KMS-11 (cell line): ENCODE measurements at regions not wholly inside any gene's neighbourhood (a gene's known extent, or its start where the extent isn't known, plus 50 kb on each side); places are given as distances from the start of the nearest gene placed in this dataset.

Source experiments
- H2AFZ ChIP-seq: fragments of 200-600 bp; sonication (generic); 2 replicates; pipeline ENCODE4 v1.6.1; 2016; ENCODE audit warnings: antibody characterized with exemption, mixed run types, low read depth
- H3K27ac ChIP-seq: fragments of 200-600 bp; sonication (generic); 2 replicates; pipeline ENCODE4 v1.6.1; 2016; ENCODE audit warnings: mild to moderate bottlenecking, mixed run types
- H3K27me3 ChIP-seq: fragments of 200-600 bp; sonication (generic); 2 replicates; pipeline ENCODE4 v1.6.1; 2017; ENCODE audit warnings: mild to moderate bottlenecking, low read depth, mixed run types, moderate library complexity; ENCODE audit not compliant: insufficient read depth
- H3K36me3 ChIP-seq: fragments of 200-600 bp; sonication (generic); 2 replicates; pipeline ENCODE4 v1.6.1; 2017; ENCODE audit warnings: mild to moderate bottlenecking, mixed run types; ENCODE audit not compliant: insufficient read depth
- H3K4me1 ChIP-seq: fragments of 200-600 bp; sonication (generic); 2 replicates; pipeline ENCODE4 v1.6.1; 2016; ENCODE audit warnings: mild to moderate bottlenecking, low read depth, mixed run types; ENCODE audit not compliant: poor library complexity, severe bottlenecking
- H3K4me2 ChIP-seq: fragments of 200-600 bp; sonication (generic); 2 replicates; pipeline ENCODE4 v1.7.0; 2016; ENCODE audit warnings: mild to moderate bottlenecking, mixed run types
- H3K4me3 ChIP-seq: fragments of 200-600 bp; sonication (generic); IDR thresholded peaks from 2 replicates; pipeline ENCODE4 v1.6.1; 2017; ENCODE audit warnings: low read depth, low read length, mixed read lengths; ENCODE audit not compliant: insufficient read depth
- H3K79me2 ChIP-seq: fragments of 200-600 bp; sonication (generic); 2 replicates; pipeline ENCODE4 v1.6.1; 2016; ENCODE audit warnings: low read depth, mixed run types; ENCODE audit not compliant: insufficient read depth
- H3K9ac ChIP-seq: fragments of 200-600 bp; sonication (generic); 2 replicates; pipeline ENCODE4 v1.6.1; 2016; ENCODE audit warnings: mild to moderate bottlenecking, mixed run types
- H4K20me1 ChIP-seq: fragments of 200-600 bp; sonication (generic); 2 replicates; pipeline ENCODE4 v1.6.1; 2016; ENCODE audit warnings: mild to moderate bottlenecking, mixed run types; ENCODE audit not compliant: insufficient read depth
- CTCF ChIP-seq: fragments of 200-600 bp; sonication (generic); conservative IDR thresholded peaks from 2 replicates; pipeline ENCODE4 v1.6.1; 2017; ENCODE audit warnings: low read depth, mild to moderate bottlenecking, antibody characterized with exemption, low read length, moderate library complexity, mixed read lengths

GRCh38 chr14:26694521-26694920, 96.7 kb upstream of the NOVA1 start:
- H4K20me1 ChIP-seq, result no peaks in the 10 kb centered on the region
- H2AFZ ChIP-seq, result no peak overlapping the region
- H3K36me3 ChIP-seq, result no peaks in the 10 kb centered on the region
- H3K4me2 ChIP-seq, result no peak overlapping the region
- H3K4me1 ChIP-seq, result no peaks in the 10 kb centered on the region
- H3K79me2 ChIP-seq, result no peaks in the 10 kb centered on the region
- no peak overlapping the region for H3K4me3 ChIP-seq
- no peak overlapping the region for H3K9ac ChIP-seq
- TF ChIP-seq CTCF, result no peak
- no peak overlapping the region for H3K27ac ChIP-seq
- H3K27me3 ChIP-seq, result no peaks in the 10 kb centered on the region

- Histone ChIP-seq H3K79me2 (no peaks in the 10 kb centered on the region), H2AFZ (no peak overlapping the region), H3K4me2 (no peak overlapping the region), H3K9ac (no peak overlapping the region), H3K27me3 (no peaks in the 10 kb centered on the region), H3K4me1 (no peaks in the 10 kb centered on the region), H3K4me3 (no peak overlapping the region), H3K27ac (no peak overlapping the region), H3K36me3 (no peaks in the 10 kb centered on the region), H4K20me1 (no peaks in the 10 kb centered on the region)
- TF ChIP-seq CTCF, result no peak
Observed at GRCh38 chr14:26702721-26703230, 104.9 kb upstream of the NOVA1 start.

- H3K27me3 ChIP-seq, result no peaks in the 10 kb centered on the region
- H3K9ac ChIP-seq, result no peak overlapping the region
- H3K4me2 ChIP-seq, result no peak overlapping the region
- H4K20me1 ChIP-seq, result no peaks in the 10 kb centered on the region
- TF ChIP-seq CTCF, result no peak
- H3K36me3 ChIP-seq, result no peaks in the 10 kb centered on the region
- no peaks in the 10 kb centered on the region for H3K4me1 ChIP-seq
- H3K79me2 ChIP-seq, result no peaks in the 10 kb centered on the region
- H2AFZ ChIP-seq, result no peak overlapping the region
- no peak overlapping the region for H3K27ac ChIP-seq
- H3K4me3 ChIP-seq, result no peak overlapping the region
Observed at GRCh38 chr14:26703686-26704366, 106.0 kb upstream of the NOVA1 start.

GRCh38 chr14:26707234-26707633, 109.4 kb upstream of the NOVA1 start:
- Histone ChIP-seq H3K4me1 (no peaks in the 10 kb centered on the region), H3K79me2 (no peaks in the 10 kb centered on the region), H3K27ac (no peak overlapping the region), H3K4me2 (no peak overlapping the region), H3K36me3 (no peaks in the 10 kb centered on the region), H2AFZ (no peak overlapping the region), H3K4me3 (no peak overlapping the region), H3K27me3 (no peaks in the 10 kb centered on the region), H4K20me1 (no peaks in the 10 kb centered on the region), H3K9ac (no peak overlapping the region)
- no peak for TF ChIP-seq CTCF
